NCI-H1105 (cell line): ENCODE measurements at regions not wholly inside any gene's neighbourhood (a gene's known extent, or its start where the extent isn't known, plus 50 kb on each side); places are given as distances from the start of the nearest gene placed in this dataset.
A peak's percentile ranks its signal among the peaks of the same experiment; 100 is the strongest.
"Not testable (repeated sequence)": the region's sequence is repeated elsewhere in the genome, so short reads cannot be mapped to it uniquely, and the experiment has no call there.

Source experiments
- DNase-seq: peaks from one replicate; lab custom pipeline; 2025; lab: John Stamatoyannopoulos, UW

DNA sequence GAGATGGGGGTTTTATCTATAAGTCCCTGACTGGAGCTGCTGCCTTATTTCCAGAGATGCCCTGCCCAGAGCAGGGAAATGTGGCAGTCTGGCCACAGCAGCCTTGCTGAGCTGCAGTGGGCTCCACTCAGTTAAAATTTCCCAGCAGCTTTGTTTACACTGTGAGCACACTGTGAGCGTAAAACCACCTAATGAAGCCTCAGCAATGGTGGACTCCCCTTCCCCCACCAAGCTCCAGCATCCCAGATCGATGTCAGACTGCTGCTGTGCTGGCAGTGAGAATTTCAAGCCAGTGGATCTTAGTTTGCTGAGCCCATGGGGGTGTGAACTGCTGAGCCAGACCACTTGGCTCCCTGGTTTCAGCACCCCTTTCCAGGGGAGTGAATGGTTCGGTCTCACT, 208.7 kb upstream of the RAI14 start:
- no peak for DNase-seq

DNA sequence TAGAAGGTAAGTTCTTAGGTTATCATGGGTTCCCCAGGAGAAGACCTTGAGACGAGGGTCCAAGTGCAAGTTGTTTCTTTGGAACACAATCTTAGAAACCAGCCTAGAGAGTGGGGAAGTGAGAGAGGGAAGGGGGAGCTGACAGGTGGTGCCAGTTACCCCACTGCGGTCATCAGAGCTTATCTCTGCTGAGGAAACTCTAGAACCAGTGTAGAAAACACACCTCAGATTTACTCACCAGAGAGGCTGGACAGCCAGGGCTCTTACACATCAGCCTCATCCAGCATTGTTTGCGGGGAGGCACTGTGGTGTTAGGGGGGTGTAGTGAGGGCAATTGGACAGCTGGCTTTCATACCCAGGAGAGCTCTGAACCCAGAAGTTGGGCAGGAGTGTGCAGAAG, 206.5 kb upstream of the RAI14 start:
- no peak for DNase-seq

DNA sequence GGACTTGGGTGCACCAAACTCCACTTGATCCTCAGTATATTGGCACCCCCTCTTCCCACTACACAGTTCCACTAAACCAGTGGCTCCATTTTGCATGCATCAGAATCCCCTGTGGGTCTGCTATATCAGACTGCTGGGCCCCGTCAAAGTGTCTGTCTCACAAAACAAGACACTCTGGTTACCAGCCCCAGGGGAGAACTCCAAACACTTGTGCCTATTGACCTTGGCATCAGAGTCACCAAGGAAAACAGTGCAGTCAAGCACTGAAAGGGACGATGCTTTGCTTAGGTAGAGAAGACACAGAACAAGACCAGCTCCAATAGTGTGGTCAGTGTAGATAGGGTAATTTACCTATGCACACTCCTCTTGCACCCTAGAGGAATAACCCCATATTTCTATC, 205.8 kb upstream of the RAI14 start:
- no peak for DNase-seq

DNA sequence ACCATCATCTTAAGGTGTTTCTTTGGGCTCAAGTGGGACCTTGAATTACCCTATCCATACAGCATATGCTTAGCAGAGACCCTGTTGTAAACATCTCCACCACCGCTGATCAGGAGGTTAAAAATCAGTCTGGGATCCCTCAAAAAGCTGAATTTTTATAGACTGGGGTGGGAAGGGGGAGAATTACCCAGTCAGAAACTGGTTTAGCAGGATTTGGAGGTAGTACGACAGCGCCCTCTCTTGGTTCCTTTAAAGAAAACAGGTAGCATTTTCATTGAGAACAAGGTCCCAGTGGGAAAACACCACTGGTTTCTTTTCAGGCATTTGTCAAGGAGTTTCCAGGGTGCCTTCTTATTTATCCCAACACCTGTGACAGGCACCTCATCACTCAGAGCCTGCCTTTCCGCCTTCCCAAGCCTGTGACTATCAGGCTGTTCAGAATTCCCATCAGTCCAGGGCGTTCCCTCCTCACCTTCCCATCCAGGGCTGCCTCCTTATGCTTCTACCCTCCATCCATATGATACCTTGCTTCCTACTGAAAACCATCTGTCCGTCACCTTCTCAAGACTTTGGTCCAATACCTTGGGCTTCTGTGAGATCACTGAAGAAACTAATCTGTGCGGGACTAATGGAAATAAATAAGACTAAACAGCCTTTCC, 203.8 kb upstream of the RAI14 start:
- no peak for DNase-seq

DNA sequence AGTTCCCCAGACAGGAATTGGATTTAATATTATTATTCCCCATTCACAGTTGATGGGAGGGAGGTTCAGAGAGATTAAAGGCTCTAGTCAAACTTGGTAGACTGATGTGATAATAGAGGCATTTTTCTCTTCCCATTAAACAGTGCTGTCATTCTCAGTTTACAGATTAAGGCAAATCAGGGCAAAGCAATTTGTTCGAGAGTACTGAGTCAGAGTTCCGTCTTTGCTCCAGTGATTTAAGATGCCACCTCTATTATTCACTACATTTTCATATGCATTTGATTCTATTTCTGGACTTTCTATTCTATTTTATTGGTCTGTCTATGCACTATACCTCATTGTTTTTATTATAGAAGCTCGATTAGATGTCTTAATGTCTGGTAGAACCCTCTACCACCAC, 201.0 kb upstream of the RAI14 start:
- no peak for DNase-seq

DNA sequence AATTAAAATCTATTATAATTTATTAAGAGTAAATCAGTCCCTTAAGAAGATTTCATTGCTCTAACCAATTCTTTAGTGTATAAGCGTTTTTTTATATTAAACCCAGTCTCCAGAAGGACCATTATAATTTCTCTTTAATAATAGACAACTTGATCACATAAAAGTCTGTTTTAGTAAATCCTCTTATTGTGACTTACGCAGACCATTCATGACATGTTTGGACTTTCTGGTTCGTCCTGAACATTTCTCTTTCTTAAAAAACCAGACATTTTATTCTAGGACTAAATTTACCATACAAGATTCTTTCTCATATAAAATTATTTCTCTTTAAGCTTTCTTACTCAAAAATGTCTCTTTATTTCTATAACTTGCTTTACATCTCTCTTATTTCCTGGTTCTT, 196.2 kb upstream of the RAI14 start:
- DNase-seq = no peak

DNA sequence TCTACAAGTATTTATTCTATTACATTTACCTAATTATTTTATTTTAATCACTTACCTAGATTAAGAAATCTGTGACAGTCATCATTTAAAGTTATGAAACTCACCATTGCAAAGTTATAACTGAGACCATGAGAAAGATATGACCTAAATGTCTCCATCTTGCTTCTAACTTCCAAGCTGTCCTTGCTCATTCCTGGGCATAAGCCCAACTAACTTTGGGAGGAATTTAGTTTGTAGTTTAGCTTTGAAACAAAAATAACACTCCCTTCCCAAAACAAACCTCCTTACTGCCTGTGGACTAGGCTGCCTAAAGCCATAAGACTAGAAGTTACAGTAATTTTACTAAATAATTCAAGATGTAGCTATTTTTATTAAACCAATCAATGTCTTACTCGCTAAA, 195.6 kb upstream of the RAI14 start:
- DNase-seq = no peak

DNA sequence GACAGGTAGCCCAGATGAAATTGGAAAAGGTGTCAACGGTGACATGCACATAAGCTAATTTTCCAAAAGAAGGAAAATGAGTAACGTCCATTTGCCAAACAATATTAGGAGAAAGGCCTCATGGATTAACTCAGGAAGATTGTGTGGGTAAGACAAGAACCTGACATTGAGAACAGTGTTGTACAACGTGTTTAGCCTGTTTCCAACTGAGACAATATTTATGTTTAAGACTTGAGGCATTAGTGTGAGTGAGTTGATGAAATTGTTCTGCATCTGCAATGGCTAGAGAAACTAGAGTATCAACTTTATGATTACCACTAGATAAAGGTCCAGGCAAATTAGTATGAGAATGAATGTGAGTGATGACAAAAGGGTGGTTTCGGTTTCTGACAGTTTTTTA, 191.3 kb upstream of the RAI14 start:
- DNase-seq = no peak

DNA sequence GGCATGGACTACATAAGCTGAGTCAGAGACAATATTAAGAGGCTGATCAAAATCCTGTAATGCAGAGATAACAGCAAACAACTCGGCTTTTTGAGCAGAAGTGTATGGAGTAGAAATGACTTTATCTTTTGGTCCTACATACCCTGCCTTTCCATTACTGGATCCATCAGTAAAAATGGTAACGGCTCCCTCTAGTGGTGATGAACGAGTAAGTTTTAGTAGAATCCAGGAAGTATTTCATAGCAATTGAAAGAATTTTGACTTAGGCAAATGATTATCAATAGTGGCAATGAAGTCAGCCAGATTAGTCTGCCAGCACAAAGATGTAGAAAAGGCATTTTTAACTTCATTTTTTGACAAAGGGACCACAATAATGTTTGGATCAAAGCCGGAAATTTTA, 190.8 kb upstream of the RAI14 start:
- DNase-seq = peak; percentile 23

DNA sequence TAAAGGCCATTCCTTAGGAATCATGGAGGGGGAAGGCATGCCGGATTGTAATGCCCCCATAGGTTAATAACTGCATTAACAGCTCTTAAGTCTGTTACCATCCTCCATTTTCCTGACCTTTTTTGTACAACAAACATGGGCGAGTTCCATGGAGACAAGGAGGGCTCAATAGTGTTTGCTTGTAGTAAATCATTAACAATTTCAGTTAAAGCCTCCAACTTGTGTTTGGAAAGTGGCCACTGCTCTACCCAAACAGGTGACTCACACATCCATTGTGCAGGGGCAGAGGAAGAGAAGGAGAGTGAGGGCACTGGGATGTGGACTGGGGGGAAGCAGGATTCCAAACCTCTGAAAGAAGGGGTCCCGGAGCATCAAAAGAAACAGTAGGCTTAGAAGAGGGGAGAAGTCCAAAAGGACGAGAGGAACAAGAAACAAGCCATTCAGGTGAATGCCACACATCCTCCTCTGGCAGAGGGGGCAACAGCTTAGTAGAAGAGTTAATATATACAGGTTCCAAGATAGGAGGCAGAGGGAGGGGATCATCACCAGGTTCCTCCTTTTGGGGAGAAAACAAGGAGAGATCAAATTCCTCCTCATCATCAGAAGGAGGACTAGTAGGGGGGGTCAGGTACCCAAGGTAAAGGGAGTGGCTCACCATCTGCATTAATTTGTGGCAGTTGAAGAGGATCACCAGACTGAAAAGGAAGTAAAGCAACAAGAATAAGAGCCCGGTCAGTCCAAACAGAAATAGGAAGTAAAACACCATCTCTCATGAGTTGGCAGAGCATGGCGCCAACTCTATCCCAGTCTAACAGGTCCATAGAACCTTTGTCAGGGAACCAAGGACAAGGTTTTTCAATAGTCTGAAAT, 189.4 kb upstream of the RAI14 start:
- not testable (repeated sequence) for DNase-seq

DNA sequence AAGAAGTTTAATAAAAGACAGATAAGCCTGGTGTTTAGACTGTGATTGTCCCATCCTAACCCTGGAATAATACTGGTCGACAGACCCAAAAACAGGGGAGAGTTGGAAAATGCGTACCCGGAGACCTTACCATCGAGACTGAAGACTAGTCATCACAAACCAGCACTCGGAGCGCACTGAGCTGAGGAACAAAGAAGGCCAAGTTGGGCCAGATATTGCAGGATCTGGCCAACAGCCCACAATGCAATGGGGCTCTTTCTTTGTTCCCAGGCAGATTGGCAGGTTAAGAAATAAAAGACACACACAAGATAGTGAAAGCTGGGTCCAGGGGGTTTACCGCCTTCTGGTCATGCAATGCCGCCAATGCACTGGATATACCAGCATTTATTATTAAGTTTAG, 188.7 kb upstream of the RAI14 start:
- DNase-seq = no peak

DNA sequence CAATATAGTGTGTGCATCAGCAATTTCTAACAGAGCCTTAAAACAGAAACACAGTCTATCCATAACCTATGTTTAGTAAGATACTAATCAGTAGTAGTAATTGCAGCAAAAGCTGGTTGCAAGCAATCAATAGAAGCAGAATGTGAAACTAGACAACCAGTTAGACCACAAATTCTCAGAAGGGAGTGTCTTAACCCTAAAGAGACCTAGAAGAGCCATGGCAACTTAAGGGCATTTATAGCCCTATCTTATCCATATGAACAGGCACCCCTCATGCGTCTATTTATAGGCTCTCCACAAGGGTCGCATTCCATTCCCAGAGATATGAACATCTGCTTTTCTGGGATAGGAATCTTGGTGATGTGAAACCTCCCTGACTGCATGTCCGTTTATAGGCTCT, 188.1 kb upstream of the RAI14 start:
- not testable (repeated sequence) for DNase-seq

DNA sequence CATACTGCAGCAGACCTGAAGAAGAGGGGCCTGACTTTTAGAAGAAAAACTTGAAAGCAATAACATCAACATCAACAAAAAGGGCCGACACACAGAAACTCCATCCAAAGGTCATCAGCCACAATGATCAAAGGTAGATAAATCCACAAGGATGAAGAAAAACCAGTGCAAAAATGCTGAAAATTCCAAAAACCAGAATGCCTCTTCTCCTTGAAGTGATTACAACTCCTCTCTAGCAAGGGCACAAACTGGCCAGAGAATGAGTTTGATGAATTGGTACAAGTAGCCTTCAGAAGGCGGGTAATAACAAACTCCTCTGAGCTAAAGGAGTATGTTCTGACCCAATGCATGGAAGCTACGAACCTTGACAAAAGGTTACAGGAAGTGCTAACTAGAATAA, 186.2 kb upstream of the RAI14 start:
- DNase-seq = no peak

DNA sequence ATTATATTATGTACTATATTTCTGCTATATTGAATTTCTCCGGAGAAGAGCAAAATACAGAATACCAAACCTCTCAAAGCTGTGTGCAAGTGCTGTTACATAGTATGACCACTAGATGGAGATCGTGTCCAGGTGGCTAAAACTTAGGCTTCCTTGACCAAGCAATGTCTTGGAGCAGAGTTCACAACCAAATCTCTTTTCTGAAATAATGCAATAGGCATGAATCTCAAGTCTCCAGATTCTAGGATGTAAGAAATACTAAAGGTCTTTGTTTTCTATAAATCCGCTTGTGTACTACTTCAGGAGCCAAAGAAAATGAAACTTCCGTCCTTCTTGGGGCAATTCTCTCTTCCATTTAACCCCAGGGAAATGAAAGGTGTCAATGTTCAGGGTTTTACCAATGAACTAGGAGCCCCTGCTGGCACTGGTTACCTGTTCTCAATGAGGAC, 181.5 kb upstream of the RAI14 start:
- no peak for DNase-seq

DNA sequence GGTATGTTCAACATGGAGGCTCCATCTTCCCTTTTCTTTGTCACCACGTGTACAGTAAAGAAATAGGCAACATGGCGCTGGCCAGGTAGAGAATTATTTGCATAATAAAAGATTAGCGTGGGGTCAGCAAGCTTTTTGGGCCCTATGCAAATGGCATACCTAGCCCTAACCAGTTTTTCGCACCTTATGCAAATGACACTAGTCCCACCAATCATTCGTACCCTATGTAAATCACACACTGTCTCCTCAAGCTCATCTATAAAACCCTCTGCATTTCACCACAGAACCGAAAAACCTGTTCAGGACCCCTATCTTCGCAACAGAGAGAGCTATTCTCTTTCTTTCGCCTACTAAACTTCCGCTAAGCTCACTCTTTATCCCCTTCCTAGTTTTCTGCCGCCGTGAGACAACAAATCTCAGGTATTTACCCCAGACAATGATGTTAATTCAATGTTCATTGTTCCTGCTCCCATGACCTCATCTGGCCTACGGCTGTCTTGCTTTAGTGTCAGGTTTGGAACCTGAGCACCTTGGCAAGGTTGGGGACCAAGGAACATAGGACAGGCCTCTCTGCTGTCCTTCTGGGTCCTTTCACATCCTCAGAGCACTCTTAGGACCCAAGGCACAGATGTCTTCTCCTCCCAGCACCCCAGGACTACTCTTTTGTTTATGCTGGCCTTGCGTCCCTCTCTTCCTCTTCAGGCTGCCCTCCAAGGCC, 180.7 kb upstream of the RAI14 start:
- no peak for DNase-seq

DNA sequence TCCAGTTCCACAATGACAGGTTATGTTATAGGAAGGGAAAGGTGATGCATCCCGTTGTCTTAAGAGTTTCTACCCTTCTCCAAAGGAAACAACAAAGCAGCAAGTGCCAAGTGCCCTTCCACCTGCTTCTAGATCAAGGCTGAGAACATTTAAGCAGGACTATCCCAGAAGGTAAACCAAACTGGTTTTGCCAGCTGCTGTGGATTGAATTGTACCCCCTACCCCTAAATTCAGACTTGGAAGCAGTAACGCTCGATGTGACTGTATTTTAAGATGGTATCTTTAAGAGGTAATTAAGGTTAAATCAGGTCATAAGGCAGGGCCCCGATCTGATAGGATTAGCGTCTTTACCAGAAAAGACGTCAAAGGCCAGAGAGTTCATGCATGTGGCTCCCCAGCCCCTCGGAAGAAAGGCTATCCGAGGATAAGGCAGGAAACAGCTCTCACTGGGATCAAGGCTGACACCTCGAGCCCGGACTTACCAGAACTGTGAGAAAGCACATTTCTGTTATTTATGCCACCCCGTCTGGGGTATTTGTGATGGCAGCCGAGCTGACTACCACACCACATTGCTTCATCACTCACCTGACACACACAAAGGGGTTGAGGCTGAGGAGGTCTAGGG, 179.1 kb upstream of the RAI14 start:
- DNase-seq = no peak

DNA sequence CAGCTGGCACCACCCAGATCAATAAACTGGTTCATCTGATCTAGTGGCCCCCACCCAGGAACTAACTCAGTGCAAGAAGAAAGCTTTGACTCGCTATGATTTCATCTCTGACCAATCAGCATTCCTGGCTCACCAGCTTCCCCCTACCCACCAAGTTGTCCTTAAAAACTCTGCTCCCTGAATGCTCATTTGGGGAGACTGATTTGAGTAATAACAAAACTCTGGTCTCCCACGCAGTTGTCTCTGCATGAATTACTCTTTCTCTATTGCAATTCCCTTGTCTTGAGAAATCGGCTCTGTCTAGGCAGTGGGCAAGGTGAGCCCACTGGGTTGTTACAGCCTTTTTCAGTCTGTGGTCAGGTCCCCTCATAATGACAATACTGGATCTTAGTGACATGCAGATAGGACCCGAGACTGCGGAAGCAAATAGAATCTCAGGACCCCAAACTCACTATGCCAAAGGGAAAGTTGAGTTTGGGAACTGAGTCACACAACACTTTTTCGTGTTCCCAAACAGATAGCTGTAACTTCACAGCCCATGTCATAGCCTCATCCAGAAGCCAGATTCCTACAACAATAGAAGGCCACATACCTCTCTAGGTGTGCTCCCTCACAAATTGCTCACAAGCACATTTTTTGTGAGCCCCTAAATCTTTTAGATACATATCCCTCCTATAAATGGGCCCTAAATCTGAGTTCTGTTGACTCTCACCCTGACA, 175.2 kb upstream of the RAI14 start:
- DNase-seq = no peak

DNA sequence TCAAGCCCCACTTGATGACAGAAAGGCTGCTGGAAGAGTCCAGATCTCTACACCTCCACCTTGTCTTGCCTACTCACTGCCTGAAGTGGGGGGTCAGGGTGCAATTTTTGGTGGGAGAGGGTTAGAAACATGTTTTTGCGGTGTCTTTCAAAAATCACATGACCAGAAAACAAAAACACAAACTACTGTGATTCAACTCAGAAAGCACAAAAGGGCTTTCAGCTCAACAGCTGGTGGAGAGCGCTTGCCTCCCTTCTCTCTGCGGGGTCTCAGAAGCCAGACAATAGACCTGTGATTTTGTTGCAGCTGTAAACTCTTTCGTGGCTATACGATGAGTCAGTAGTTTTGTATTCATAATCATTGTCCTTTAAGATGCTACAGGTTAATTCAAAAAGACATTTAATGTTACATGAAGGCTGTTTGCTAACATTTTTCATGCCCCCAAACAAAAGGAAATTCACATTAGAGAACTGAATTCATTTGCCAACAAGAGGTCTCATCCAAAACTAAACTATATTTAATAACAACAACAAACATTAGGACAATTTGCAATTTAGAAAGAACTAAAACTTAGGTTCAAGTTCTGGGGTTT, 172.6 kb upstream of the RAI14 start:
- no peak for DNase-seq

DNA sequence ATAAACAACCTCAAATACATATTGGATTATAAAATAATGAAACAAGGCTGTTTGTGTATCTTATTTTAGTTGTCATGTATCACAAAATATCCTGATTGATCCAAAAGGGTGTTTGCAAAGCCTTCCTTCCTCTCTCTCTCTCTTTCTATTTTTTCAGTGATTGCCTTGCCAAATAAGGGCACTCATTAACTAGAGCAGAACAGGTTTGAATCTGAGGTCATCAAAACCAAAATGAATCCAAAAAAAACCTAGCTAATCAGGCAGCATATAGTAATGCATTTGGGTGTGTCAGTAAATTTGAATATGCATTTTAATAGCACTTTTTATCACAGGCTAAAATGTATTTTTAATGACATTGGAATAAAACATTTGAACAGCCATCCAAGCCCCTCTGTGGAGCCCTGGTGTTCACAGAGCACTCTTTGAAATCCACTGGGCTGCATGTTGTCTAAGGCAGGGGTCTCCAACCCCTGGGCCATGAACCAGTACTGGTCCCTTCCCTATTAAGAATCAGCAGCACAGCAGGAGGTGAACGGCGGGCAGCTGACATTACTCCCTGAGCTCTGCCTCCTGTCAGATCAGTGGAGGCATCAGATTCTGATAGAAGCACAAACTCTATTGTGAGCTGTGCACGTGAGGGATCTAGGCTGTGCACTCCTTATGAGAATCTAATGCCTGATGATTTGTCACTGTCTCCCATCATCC, 171.8 kb upstream of the RAI14 start:
- DNase-seq = no peak

DNA sequence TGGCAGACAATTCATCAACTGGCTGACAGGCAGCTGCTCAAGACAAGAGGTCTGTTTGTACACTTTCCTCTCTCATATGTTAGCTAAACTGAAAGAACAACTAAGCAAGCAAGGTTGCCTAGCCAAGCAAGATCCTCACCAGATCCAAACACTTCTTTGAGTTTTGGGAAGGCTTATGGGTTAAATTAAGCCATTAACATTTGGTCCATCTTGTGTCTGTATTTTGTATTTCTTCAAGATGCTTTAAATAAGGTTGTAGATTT, 170.4 kb upstream of the RAI14 start:
- no peak for DNase-seq
